COLO829 (cell line): ENCODE measurements at regions not wholly inside any gene's neighbourhood (a gene's known extent, or its start where the extent isn't known, plus 50 kb on each side); places are given as distances from the start of the nearest gene placed in this dataset.
"Not testable (repeated sequence)": the region's sequence is repeated elsewhere in the genome, so short reads cannot be mapped to it uniquely, and the experiment has no call there.

Experiments
- DNase-seq: peaks from one replicate; pipeline ENCODE4 v3.0.0; 2012; ENCODE audit warnings: low spot score

DNA sequence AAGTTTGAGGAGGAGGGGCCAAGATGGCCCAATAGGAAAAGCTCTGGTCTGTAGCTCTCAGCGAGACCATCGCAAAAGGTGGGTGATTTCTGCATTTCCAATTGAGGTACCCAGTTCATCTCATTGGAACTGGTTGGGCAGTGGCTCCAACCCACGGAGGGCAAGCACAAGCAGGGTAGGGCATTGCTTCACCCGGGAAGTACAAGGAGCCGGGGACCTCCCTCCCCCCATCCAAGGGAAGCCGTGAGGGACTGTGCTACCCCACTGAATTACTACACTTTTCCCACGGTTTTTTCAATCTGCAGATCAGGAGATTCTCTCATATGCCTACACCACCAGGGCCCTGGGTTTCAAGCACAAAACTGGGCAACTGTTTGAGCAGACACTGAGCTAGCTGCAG is 58.0 kb upstream of the EFCAB3 start:
- no peak for DNase-seq

DNA sequence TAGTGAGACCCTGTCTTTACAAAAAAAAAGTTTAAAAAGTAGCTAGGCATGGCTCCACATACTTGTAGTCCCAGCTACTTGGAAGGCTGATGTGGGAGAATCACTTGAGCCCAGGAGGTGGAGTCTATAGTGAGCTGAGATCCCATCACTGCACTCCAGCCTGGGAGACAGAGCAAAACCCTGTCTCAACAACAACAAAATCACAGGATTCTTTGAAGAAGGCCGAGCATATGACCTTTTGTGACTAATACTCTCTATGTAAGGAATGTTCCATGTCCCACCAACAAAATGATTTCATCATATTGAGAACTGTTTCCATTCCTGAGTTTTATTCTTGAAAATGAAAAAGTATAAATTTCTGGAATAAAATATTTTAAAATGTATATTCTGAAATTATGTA is 58.9 kb upstream of the EFCAB3 start:
- DNase-seq = peak; percentile 29

DNA sequence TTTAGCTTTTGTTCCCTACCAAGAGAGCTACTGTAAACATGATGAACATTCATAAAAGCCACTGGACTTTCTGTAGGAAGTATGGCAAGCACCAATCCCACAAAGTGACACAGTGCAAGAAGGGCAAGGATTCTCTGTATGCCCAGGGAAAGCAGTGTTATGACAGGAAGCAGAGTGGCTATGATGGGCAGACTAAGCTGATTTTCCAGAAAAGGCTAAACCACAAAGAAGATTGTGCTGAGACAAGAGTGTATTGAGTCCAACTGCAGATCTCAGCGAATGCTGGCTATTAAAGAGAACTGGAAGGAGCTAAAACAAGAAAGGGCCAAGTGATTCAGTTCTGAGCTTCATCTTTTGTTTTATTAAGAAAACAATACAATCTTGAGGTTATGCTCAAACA is 60.5 kb upstream of the EFCAB3 start:
- DNase-seq = no peak

DNA sequence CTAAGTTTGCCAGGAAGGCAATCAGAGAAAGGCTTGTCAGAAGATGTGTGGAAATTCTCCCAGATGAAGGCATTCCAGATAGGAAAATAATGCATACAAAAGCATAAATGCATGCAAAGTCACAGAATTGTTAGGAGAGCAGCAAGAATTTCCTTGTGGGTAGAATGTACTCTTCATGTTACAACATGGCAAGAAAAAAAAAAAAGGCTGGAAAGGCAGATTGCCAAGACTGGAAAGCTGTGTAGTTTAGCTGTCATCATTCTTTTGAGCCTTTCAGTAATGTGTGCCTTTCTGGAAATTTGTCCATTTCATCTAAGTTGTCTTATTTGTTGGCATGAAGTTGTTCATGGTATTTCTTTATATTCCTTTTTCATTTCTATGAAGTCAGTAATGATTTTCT is 71.0 kb upstream of the EFCAB3 start:
- no peak for DNase-seq

DNA sequence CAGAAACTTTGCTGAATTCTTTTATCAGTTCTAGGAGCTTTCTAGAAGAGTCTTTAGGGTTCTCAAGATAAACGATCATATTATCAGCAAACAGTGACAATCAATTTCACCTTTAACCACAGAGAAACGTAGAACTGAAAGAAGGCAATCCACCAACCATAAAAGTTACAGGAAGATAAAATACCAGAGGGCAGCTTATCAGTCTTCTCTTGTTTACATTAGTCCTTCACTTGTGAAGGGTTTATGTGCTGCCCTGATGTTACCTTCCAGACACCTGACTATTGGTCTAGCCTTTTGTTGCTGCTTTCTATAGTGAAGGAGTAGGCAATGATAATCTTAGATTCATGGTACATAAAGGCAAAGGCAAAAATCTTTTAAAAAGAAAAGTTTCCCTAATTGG is 73.2 kb upstream of the EFCAB3 start:
- DNase-seq = no peak

DNA sequence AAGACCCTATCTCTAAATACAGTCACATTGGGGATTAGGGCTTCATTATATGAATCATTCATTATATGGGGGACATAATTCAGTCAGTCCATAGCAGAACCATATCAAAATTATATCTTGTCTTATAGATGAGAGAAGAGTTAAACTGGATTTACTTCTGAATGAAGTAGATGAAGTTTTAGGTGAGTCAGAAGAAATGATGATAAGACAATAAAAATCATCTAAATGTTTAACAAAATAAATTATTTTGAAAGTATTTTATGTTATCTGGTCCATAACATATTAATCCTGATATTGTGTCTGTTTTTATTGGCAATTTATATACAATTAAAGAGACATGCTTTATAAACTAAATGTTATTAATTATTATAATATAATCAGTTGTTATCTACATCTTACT is 76.9 kb upstream of the EFCAB3 start:
- no peak for DNase-seq

DNA sequence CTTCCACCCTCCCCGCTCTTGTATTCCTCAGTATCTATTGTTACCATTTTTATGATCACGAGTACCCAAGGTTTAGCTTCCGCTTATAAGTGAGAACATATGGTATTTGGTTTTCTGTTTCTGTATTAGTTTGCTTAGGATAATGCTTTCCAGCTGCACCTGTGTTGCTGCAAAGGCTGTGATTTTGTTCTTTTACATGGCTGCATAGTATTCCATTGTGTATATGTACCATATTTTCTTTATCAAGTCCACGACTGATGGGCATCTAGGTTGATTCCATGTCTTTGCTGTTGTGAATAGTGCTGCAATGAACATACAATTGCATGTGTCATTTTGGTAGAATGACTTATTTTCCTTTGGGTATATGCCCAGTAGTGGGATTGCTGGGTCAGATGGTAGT is 79.7 kb upstream of the EFCAB3 start:
- no peak for DNase-seq

DNA sequence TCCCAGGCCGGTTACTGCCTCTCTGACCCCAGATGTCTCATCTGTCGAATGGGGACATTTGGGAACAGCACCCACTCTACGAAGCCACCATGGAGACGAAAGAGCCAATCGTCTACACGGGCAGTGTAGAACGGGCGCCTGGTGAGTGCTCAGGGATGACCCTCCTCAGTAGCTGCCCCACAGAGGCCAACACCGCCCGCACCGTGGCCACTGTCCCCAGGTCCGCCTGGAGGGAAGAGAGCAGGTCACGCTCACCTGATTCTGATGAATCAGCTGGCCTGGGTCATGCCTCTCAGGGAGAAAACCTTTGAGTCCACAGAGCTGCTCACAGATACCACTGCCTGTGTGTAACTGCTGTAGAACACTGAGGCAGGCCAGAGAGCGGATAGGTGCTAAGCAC is 105.1 kb upstream of the EFCAB3 start:
- not testable (repeated sequence) for DNase-seq

DNA sequence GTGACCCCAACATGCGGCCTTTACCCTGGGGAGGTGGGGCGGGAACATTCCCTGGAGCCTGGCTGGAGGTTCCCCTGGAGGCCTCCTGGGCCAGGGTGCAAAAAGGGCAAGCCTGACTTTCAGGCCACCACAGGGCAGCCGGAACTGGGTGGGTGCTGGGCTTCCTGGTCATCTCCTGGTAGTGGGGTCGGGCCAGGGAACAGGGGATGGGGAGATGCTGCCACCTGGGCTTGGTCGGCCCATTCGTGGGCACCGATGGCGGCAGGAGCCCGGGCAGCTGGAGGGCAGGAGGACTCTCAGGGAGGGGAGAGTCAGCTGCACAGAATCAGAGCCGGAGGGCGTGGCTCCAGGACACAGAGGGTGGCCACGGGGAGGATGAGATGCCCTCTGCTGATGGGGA is 112.0 kb upstream of the EFCAB3 start:
- DNase-seq = not testable (repeated sequence)

DNA sequence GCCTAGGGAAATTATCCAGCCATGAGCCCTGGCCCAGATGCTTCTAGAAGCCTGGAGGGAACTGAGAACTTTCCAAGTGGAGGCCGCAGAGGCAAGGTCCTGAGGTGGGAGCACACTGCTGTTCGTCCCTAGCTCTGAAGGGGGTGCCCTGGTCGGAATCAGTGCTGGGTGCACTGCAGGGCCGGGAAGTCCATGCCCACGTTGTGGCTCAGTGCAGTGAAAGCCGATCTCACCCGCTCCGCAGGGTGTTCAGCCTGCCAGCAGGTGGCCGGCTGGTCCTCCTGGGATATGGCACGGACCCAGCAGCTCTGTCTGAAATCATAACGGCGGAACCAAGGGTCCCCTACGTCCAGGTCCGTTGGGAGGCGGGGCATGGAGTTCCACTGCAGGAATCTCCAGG is 115.4 kb upstream of the EFCAB3 start:
- DNase-seq = not testable (repeated sequence)

DNA sequence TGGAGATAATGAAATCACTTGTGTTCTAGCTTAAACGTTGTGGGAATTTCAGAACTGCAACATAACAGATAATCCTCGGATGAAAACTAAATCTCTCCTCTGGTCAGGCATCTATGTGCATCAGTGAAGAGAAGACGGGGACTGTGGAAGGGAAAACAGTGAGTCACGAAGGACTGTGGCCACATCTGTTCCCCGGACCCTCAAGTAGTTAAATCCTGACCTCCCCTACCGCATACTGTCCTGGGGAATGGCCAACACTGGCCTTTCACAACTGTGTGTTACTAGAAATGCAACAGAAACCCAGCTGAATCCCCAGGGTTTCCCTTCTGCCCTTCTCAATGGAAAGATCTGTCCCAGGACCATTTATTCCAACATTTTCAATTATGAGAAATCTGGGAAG is 124.6 kb upstream of the EFCAB3 start:
- not testable (repeated sequence) for DNase-seq

DNA sequence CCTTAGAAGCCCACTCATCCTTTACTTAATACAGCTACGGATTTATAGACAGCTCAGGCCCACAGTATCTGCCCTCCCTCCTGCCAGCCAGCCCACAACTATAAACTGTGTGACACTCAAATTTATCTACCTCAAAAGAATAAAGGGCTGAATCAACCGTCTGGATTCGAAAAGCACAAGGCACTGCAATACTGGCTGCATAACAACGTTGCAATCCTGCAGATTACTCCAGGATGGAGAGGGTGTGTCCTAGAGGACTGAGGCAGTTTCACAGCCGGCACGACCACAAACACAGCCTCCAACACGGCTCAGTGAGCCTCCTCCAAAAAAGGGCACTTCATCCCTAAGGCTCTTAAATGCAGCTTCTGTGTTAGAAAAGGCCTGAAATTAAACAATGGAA is 138.3 kb upstream of the EFCAB3 start:
- not testable (repeated sequence) for DNase-seq

DNA sequence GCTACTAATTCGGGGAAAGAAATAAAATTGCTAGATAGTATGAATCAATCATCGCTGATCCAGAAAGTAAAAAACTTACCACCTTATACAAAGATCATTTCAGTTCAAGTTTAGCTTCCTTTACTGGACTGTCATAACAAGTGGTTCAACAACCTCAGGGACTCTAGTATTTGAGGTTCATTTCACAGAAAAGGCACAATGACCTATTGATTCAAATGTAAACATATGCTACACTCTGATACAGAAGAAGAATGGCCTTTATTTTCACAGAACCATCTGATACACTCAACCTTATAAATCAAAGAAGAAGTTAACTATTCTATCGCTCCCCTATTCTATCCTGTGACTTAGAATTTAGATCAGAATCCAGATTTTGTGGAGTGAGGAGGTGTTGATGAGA is 140.8 kb upstream of the EFCAB3 start:
- DNase-seq = peak; percentile 6

DNA sequence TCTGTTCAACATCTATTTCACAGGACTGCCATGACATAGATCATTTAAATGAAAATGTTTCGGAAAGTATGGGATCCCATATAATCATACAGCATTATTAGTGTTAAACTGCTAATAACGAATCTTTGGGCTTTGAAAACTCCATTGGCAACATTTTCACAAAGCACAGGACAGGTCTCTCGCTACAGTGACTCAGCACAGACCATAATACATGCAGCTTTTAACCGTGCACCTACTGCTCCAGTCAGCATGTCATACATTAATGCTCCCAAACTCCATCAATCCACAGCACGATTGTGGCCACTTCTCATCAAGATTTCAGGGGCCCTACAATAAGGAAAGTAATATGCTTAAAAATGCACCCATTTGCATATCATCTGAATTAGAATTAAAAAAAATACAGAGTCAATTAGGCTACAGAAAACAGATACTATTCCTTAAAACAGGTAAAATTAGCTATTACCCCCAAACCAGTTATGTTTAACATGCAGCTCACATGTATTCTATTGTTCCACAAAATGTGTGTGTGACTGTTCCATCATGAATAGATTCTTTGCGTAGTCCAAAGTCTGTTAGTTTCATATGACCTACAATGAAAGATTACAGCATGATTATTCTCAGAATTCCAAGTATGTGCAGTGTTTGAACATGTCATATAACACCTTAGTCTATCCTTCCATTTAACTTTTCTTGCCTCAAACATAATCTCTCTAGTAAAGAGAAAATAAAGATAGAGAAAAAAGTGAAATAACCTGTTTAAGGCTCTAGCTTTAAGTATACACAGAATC is 141.6 kb upstream of the EFCAB3 start:
- DNase-seq = not testable (repeated sequence)

DNA sequence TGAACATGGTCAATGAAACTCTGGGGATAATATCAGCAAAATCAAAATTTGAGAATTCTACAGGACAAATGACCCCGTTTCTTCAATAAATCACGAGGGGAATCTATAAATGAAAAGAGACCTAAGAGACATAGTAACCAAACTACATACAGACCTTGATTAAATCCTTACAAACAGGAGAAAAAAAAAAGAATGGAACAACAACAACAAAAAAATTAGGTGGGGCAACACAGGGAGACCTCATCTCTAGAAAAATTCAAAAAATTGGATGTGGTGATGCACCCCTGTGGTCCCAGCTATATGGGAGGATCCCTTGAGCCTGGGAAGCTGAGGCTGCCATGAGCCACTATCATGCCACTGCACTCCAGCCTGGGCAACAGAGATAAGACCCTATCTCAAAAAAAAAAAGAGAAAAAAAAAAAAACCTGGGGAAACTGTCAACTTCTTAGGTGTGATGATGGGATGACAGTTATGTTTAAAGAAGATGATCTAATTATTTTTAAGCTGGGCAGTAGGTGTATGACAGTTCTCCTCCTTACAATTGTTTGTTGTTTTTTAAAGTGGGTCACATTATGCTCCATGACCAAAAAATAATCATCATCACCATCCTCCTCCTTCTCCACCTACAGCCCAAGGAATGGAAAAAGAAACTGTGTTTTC is 146.4 kb upstream of the EFCAB3 start:
- not testable (repeated sequence) for DNase-seq

DNA sequence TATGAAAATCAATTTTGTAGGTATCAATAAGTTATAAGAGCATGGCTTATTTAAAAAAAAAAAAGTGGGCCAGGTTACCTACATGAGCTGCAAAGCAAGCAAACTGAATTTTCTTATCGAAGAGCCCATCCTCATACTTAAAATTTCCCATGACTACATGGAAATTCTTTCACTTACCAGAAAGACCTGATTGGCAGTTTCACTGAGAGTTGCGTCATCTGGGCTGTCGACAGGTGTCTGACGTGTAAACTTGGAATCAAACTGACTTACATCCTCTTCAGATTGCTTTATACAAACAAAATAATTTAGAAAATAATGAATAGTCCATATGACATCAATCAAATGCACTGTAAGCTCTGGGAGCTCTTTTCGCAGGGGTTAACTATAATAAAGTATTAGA is 149.1 kb upstream of the EFCAB3 start:
- DNase-seq = not testable (repeated sequence)

DNA sequence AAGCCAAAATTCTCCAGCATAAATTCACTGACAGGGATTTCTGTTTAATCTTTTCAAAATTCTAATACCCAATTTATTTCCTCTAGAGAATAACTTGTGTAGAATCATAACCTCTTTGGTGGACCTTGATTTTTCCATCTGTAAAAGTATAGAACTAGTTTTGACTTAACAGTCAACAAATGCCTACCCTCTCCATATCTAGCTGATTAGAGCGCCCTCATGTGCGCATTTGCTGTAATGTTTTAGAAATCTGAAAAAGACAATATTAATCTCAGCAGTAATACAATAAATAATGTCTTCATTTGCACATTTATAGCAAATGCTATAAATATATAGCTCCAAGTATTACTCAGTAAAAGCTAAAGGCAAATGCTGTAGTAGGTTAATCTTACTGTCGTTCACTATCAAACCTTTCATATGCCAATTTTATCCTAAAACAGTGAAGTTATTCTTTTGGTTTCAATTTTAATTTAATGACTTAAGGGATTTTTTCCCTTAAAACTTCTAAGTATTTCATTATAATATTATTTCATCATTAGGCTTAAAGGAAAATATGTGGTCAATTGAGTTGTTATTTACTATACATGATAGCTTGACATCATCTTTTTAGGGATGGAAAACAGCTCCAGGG is 153.6 kb upstream of the EFCAB3 start:
- not testable (repeated sequence) for DNase-seq

DNA sequence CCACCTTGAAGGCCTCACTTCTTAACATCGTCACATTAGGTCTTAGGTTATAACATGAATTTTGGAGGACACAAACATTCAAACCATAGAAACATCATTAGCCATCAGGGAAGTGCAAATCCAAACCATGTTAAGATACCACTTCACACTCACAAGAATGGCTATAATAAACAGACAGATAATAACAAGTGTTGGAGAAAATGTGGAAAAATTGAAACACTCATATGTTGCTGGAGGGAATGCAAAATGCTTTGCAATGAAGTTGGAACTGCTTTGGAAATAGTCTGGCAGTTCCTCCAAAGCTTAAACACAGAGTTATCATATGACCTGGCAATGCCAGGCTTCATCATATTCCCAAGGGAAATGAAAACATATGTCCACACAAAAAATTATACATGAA is 156.8 kb upstream of the EFCAB3 start:
- not testable (repeated sequence) for DNase-seq

DNA sequence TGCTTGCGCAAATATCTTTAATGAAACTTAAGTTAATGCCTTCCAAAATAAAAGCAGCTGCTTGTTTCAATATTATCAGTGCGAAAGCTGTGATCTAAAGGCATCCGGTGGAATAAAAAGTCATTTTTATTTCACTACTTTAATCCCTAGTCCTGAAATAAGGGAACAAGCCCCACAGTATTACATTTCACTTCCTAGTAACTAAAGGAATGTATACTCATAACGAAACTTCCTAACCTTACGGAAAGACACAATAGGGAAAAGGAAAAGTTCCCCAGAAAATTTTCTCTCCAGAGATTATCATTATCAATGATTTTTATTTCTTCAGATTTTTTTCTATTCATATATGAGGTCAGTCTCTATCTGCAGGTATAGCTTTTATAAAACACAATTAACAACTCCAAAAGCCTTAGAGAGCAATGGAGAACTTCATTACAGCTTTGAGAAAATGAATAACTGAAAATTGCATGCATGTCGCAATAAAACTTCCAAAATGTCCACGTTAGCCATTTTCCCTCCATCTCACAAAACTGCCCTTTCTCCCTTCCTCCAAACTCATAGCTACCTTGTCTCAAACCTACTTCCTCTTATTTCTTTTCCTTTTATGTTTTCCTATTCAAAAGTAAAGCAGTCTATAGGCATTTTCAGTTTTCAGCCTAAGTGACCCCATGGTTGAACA is 154.3 kb upstream of the MED13 start:
- no peak for DNase-seq

DNA sequence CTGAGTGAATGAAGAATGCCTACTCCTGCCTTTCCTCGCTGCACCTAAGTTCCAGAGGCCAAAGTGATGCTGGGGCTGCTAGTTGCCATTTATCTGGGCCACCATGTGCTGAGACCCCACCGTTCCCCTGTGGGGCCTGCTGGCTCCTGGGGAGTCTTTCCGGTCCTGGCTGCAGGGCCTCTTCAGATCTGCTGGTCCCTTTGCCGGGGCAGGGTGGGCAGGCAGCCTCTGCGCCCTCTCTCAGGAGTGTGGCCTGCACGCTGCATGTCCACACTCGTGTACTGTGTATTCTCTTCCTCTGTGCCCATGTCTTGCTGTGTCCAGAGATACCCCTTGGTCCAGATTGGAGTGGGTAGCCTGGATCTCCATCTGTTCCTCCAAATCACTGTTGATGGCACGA is 151.8 kb upstream of the MED13 start:
- no peak for DNase-seq

DNA sequence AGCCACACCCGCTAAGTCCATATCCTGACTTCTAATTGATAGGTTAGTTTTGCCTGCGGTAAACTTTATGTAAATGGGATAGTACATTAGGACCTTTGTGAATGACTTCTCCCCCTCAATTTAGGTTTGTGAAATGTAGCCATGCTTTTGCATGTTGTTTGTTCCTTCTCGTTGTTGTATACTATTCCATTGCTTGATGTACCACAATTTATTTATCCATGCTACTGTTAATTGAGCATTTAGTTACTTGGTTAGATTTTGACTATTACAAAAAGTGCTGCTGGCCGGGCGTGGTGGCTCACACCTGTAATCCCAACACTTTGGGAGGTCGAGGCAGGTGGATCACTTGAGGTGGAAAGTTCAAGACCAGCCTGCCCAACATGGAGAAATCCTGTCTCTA is 150.8 kb upstream of the MED13 start:
- not testable (repeated sequence) for DNase-seq

DNA sequence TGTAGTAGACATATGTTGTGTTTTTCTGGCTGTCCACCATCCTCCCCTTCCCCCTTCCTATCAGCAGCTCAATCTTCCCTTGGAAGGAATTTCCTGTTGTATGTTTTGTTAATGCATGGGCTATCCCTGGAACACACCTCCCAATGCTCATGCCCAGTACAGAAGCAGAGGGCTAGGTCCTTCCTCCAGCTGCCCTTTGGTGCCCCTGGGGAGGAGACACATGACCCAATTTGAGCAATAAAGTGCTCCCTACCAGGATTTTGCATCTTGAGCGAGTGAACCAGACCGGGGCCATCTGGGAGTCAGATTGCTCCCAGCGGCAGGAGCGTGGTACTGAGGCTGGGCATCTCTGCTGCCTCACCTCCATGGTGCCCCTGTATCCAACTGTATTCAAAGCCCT is 141.5 kb upstream of the MED13 start:
- no peak for DNase-seq

DNA sequence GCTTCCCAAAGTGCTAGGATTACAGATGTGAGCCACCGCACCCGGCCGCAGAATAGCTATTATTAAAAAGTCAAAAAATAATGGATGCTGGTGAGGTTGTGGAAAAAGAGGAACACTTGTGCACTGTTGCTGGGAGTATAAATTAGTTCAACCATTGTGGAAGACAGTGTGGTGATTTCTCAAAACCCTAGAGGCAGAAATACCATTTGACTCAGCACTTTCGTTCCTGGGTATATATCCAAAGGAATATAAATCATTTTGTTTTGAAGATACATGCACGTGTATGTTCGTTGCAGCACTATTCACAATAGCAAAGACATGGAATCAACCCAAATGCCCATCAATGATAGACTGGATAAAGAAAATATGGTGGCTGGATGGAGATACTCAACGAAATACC is 132.1 kb upstream of the MED13 start:
- not testable (repeated sequence) for DNase-seq
